GM19099 (cell line): ENCODE measurements at regions not wholly inside any gene's neighbourhood (a gene's known extent, or its start where the extent isn't known, plus 50 kb on each side); places are given as distances from the start of the nearest gene placed in this dataset.

ENCODE experiments used
- POLR2A ChIP-seq: IDR thresholded peaks from 3 replicates; pipeline ENCODE4 v1.6.1; 2011; ENCODE audit warnings: low read depth; ENCODE audit not compliant: insufficient read length; ENCODE audit errors: extremely low read depth

- TF ChIP-seq POLR2A: no peak
Observed at GRCh38 chr17:77285594-77286390, 145.0 kb downstream of the SEC14L1 start.

GRCh38 chr17:77286391-77286640 is 145.5 kb downstream of the SEC14L1 start:
- TF ChIP-seq POLR2A: no peak

GRCh38 chr17:77286641-77287431 is 146.1 kb downstream of the SEC14L1 start:
- no peak for TF ChIP-seq POLR2A

GRCh38 chr17:77287432-77288068 is 146.8 kb downstream of the SEC14L1 start:
- TF ChIP-seq POLR2A: no peak

GRCh38 chr17:77288115-77288619 is 147.4 kb downstream of the SEC14L1 start:
- no peak for TF ChIP-seq POLR2A

- no peak for TF ChIP-seq POLR2A
Observed at GRCh38 chr17:77291591-77292386, 151.0 kb downstream of the SEC14L1 start.

- no peak for TF ChIP-seq POLR2A
Observed at GRCh38 chr17:77294761-77295160, 154.0 kb downstream of the SEC14L1 start.

GRCh38 chr17:77295241-77295853 is 154.6 kb downstream of the SEC14L1 start:
- TF ChIP-seq POLR2A: no peak

GRCh38 chr17:77296769-77297409 is 156.1 kb downstream of the SEC14L1 start:
- no peak for TF ChIP-seq POLR2A

- no peak for TF ChIP-seq POLR2A
Observed at GRCh38 chr17:77297693-77298666, 157.2 kb downstream of the SEC14L1 start.

GRCh38 chr17:77298811-77299210 is 158.0 kb downstream of the SEC14L1 start:
- no peak for TF ChIP-seq POLR2A

GRCh38 chr17:77299256-77300015 is 158.7 kb downstream of the SEC14L1 start:
- TF ChIP-seq POLR2A: no peak
